ENCODE measurements at regions not wholly inside any gene's neighbourhood (a gene's known extent, or its start where the extent isn't known, plus 50 kb on each side); places are given as distances from the start of the nearest gene placed in this dataset.

GRCh38 chr16:86823125-86823524 lies 244.8 kb downstream of the FOXL1 start:
- TF ChIP-seq CTCF (IDR thresholded peaks at IDR 0.05; ENCODE audit: low read depth, low read length): no peak
- no peak overlapping the region for H3K4me3 ChIP-seq (ENCODE audit: low read depth, low read length)

DNA sequence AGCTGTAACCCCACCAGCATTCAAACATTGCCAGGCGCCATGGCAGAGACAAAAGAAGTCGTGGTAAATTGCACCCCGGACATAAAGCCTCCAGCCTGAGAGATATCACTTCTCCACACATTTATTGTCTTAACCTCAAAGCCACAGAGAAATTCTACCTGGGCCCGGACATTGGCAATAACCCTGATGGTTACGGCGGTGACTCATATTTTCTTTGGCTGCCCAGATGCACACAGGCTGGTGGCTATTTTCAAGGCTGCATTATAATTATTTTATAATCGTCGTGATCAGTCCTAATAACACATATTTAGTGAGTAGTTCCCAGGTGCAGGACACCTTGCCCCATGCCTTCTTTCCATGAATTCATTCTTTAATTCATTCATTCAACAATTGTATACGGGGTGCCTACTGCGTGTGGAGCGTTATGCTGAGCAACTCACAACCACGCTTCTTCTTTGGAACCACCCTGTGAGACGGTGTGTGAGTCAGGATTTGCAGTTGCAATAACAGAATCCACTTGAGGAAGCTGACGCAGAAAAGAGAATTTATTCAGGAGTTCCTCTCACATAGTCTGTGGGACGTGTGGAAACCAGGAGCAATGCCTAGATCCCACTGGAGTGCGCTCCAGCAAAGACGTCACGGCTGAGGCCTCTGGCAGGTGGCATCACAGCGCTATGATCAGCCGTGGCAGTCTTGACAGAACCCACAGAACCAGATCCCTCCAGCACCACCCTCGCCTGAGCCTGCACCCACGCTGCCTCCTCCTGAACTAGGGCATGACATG lies 245.7 kb downstream of the FOXL1 start:
- no peak for TF ChIP-seq CTCF (IDR thresholded peaks at IDR 0.05; ENCODE audit: low read depth, low read length)
- no peak overlapping the region for H3K4me3 ChIP-seq (ENCODE audit: low read depth, low read length)

DNA sequence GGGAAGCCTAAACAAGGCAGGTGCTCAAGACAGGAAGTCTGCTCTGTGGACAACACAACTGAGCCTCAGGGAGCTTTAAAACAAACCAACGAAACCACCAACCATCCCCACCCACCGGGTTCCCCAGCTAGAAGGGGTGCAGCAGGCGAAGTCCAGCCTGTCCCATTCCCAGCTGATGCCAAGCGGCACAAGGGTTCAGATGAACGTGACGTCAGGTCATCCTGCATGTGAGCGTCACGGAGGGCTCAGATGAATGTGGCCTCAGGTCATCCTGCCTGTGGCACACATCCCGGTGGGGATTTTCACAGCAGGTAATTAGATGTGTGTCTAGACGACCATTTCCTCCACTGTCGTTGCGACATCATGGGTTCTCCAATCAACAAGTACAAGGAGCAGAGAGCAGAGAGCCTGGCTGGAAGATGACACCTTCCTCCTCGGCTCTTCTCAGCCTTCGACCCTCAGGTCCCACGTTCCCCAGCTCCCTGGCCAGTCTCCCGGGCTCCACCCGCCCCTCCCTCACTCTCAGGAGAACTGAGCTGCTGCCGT lies 246.5 kb downstream of the FOXL1 start:
- TF ChIP-seq CTCF (IDR thresholded peaks at IDR 0.05; ENCODE audit: low read depth, low read length): no peak
- H3K4me3 ChIP-seq (ENCODE audit: low read depth, low read length): no peak overlapping the region

GRCh38 chr16:86825631-86826030 lies 247.3 kb downstream of the FOXL1 start:
- H3K4me3 ChIP-seq (ENCODE audit: low read depth, low read length): no peak overlapping the region
- no peak for TF ChIP-seq CTCF (IDR thresholded peaks at IDR 0.05; ENCODE audit: low read depth, low read length)

GRCh38 chr16:86826941-86827340 lies 248.6 kb downstream of the FOXL1 start:
- no peak overlapping the region for H3K4me3 ChIP-seq (ENCODE audit: low read depth, low read length)
- TF ChIP-seq CTCF (IDR thresholded peaks at IDR 0.05; ENCODE audit: low read depth, low read length): no peak

DNA sequence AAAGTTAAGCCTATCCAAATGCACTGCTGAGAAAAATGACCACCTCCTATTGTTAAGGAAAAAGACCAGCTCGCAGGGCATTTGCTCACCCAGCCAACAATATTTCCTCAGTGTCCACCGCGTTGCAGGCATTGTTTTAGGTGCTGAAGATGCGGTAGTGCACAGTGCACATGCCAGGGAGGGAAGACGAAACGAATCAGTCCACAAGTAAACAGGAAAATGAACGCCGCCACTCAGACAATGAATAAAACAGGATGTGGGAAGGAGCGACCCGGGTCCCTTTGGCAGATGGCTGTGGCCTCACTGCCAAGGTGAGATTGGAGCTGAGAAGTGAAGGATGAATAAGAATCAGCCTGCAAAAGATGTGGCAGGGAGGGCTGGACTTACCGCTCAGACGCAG lies 249.2 kb downstream of the FOXL1 start:
- no peak overlapping the region for H3K4me3 ChIP-seq (ENCODE audit: low read depth, low read length)
- TF ChIP-seq CTCF (IDR thresholded peaks at IDR 0.05; ENCODE audit: low read depth, low read length): no peak

GRCh38 chr16:86828202-86828601 lies 249.9 kb downstream of the FOXL1 start:
- no peak overlapping the region for H3K4me3 ChIP-seq (ENCODE audit: low read depth, low read length)
- no peak for TF ChIP-seq CTCF (IDR thresholded peaks at IDR 0.05; ENCODE audit: low read depth, low read length)
